ENCODE measurements at regions not wholly inside any gene's neighbourhood (a gene's known extent, or its start where the extent isn't known, plus 50 kb on each side); places are given as distances from the start of the nearest gene placed in this dataset.

- H3K36me3 ChIP-seq (ENCODE audit: insufficient read depth, insufficient read length, low read length): no peaks in the 10 kb centered on the region
- no peak overlapping the region for H3K9ac ChIP-seq (ENCODE audit: insufficient read length, low read depth)
- DNase-seq (ENCODE audit: low read depth, low spot score): no peak
- no peaks in the 10 kb centered on the region for H3K4me1 ChIP-seq (ENCODE audit: insufficient read depth, insufficient read length)
- no peak overlapping the region for H3K4me3 ChIP-seq (ENCODE audit: insufficient read length, low read depth)
- H3K27me3 ChIP-seq (ENCODE audit: insufficient read depth, insufficient read length): no peaks in the 10 kb centered on the region
- H3K9me3 ChIP-seq (ENCODE audit: insufficient read depth, low read length): no peaks in the 10 kb centered on the region
- TF ChIP-seq ZNF274 (IDR thresholded peaks at IDR 0.05; ENCODE audit: low read depth, low read length) (no peak), YY1 (IDR thresholded peaks at IDR 0.05; ENCODE audit: insufficient read depth, insufficient read length) (no peak), SUZ12 (IDR thresholded peaks at IDR 0.05; ENCODE audit: extremely low read depth, insufficient read depth, insufficient read length) (no peak)
Measured at GRCh38 chr15:89038146-89038545, 50.1 kb upstream of the ABHD2 start.
